ENCODE measurements at regions not wholly inside any gene's neighbourhood (a gene's known extent, or its start where the extent isn't known, plus 50 kb on each side); places are given as distances from the start of the nearest gene placed in this dataset.

DNA sequence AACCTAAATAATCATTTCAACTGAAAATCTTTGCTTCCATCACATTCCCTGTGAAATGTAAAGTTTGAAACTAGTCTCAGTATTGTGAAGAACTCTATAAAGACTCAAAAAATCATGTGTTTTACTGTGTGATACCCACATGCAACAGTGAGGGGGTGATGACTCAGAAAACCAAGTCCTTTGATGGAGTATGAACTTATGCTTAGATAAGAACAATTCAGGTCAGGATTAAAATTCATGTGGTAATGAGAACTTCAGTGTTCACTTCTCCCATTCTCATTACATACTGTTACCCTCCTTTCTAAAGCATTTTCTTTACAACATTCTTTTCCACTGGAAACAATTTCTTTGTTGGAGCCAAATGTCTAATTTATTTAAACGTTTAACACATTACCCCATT, 360.2 kb downstream of the FSIP2 start:
- TF ChIP-seq, protein P1, sequence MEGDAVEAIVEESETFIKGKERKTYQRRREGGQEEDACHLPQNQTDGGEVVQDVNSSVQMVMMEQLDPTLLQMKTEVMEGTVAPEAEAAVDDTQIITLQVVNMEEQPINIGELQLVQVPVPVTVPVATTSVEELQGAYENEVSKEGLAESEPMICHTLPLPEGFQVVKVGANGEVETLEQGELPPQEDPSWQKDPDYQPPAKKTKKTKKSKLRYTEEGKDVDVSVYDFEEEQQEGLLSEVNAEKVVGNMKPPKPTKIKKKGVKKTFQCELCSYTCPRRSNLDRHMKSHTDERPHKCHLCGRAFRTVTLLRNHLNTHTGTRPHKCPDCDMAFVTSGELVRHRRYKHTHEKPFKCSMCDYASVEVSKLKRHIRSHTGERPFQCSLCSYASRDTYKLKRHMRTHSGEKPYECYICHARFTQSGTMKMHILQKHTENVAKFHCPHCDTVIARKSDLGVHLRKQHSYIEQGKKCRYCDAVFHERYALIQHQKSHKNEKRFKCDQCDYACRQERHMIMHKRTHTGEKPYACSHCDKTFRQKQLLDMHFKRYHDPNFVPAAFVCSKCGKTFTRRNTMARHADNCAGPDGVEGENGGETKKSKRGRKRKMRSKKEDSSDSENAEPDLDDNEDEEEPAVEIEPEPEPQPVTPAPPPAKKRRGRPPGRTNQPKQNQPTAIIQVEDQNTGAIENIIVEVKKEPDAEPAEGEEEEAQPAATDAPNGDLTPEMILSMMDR (IDR thresholded peaks at IDR 0.05) = no peak
- no peak for TF ChIP-seq EP300 (IDR thresholded peaks at IDR 0.05)
